LNCaP clone FGC (cell line): ENCODE measurements at regions not wholly inside any gene's neighbourhood (a gene's known extent, or its start where the extent isn't known, plus 50 kb on each side); places are given as distances from the start of the nearest gene placed in this dataset.
"Not testable (repeated sequence)": the region's sequence is repeated elsewhere in the genome, so short reads cannot be mapped to it uniquely, and the experiment has no call there.

Source experiments
- DNase-seq: peaks from one replicate; pipeline ENCODE4 v3.0.0-alpha.2; 2011; ENCODE audit warnings: low read depth
- H3K4me3 ChIP-seq: 2 replicates; pipeline ENCODE4 v1.5.1; 2011; ENCODE audit warnings: mild to moderate bottlenecking, low read depth, low read length, control low read depth
- TF ChIP-seq, protein P1 (sequence below): IDR thresholded peaks from 2 replicates; pipeline ENCODE4 v1.5.1; 2012; ENCODE audit warnings: mild to moderate bottlenecking; ENCODE audit not compliant: control insufficient read depth, insufficient read depth; ENCODE audit errors: extremely low read depth

DNA sequence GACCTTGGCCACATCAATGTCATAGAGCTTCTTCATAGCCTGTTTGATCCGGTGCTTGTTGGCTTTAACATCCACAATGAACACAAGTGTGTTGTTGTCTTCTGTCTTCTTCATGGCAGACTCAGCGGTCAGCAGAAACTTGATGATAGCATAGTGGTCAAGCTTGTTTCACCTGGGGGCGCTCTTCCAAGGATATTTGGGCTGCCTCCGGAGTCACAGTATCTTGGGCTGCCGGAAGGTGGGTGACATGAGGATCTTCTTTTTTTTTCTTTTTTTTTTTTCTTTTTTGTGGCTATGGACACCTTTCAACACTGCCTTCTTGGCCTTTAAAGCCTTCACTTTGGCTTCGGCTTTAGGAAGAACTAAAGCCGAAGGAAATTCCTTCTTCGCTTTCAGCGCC lies 244.6 kb downstream of the GJA1 start:
- H3K4me3 ChIP-seq: no peak overlapping the region
- DNase-seq: no peak
- TF ChIP-seq, protein P1, sequence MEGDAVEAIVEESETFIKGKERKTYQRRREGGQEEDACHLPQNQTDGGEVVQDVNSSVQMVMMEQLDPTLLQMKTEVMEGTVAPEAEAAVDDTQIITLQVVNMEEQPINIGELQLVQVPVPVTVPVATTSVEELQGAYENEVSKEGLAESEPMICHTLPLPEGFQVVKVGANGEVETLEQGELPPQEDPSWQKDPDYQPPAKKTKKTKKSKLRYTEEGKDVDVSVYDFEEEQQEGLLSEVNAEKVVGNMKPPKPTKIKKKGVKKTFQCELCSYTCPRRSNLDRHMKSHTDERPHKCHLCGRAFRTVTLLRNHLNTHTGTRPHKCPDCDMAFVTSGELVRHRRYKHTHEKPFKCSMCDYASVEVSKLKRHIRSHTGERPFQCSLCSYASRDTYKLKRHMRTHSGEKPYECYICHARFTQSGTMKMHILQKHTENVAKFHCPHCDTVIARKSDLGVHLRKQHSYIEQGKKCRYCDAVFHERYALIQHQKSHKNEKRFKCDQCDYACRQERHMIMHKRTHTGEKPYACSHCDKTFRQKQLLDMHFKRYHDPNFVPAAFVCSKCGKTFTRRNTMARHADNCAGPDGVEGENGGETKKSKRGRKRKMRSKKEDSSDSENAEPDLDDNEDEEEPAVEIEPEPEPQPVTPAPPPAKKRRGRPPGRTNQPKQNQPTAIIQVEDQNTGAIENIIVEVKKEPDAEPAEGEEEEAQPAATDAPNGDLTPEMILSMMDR: no peak

DNA sequence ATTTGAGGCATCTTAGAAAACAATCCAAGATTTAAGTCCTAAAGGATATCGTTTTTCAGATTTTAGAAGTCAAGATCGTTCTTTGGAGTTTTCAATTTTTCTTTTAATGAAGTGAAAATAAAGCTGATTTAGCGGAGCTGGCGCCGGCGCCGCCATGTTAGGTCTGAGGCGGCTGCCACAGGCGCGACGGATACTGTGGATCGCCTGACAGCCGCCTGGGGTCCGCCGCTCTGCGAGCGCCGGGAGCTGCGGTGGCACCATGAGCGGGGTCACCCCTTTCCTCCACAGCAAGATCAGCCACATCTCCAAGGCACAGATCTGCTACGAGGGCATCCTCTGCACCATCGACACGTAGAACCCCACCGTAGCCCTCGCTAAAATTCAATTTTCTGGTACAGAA lies 247.2 kb downstream of the GJA1 start:
- no peak for DNase-seq
- TF ChIP-seq, protein P1: no peak
- no peak overlapping the region for H3K4me3 ChIP-seq

DNA sequence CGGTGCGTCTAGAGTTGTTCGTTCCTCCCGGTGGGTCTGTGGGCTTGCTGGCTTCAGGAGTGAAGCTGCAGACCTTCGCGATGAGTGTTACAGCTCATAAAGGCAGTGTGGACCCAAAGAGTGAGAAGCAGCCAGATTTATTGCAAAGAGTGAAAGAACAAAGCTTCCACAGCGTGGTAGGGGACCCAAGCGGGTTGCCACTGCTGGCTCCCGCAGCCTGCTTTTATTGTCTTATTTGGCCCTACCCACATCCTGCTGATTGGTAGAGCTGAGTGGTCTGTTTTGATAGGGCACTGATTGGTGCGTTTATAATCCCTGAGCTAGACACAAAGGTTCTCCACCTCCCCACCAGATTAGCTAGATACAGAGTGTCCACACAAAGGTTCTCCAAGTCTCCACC lies 250.4 kb downstream of the GJA1 start:
- H3K4me3 ChIP-seq: not testable (repeated sequence)

DNA sequence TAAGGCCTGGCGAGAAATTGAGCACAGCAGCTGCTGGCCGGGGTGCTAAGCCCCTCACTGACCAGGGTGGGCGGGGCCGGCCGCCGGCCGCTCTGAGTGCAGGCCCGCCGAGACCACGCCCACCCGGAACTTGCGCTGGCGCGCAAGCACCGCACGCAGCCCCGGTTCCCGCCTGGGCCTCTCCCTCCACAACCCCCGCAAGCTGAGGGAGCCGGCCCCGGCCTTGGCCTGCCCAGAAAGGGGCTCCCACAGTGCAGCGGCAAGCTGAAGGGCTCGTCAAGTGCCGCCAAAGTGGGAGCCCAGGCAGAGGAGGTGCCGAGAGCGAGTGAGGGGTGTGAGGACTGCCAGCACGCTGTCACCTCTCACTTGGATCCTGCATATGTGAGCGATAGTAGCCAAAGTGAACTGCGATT lies 251.2 kb downstream of the GJA1 start:
- no peak for DNase-seq
- TF ChIP-seq, protein P1: no peak
- no peak overlapping the region for H3K4me3 ChIP-seq

More for the DNA sequence above, 250.4 kb downstream of the GJA1 start:
- DNase-seq: not testable (repeated sequence)

DNA sequence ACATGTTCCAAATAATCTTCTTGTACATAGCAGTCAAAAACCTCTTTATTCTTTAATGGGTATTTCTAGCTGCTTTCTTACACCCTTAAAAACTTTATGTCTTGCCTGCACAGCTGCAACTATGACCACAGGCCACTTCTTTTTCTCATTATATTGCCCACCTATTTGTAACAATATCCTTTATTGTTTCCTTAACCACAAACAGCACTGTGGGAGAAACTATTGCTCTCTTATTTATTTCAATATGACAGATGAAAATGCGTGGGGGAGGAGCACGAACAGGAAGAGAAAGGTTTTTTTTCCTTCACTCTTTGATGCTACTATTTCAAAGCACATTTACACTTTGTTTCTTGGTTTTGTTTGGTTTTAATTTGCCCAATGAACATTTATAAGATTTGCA lies 253.5 kb downstream of the GJA1 start:
- TF ChIP-seq, protein P1: no peak
- DNase-seq: no peak
- no peak overlapping the region for H3K4me3 ChIP-seq

DNA sequence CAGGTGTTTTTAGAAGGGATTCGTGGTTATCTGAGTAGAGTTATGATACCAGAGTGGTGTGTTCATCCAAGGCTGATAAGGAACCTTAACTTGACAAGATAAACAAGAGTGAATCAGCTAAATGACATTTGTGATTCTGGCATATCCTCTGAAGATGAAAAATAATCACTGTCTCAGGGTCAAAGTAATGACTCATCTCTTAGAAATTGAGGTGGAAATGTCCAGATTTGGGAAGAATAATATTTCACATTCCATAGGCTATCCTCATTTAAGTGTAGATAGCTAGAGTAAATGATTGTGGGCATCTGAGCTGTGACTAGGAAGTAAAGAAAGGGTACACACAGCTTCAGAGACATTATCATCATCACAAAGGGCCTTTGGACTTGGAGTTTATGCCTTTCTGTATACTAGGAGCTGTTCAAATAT lies 255.7 kb downstream of the GJA1 start:
- TF ChIP-seq, protein P1: no peak
- no peak for DNase-seq
- H3K4me3 ChIP-seq: no peak overlapping the region

DNA sequence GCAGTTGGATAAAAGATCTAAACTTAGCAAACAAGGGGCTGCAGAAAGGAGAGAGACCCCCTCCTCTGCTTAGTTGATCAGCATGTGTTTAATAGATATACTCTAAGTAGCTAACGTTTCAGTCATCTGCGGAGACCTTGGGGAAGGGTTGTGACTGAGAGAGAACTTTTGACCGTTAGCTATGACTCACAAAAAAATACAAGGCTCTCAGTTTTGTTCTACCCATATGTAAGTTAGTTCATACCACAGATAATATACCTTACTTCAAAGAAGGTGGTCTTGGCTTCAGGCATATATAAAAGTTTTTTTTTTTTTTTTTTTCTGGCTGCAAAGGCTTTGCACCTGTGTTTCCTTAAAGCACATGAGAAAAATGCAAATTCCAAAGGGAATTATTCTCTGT lies 258.9 kb downstream of the GJA1 start:
- DNase-seq: no peak
- no peak overlapping the region for H3K4me3 ChIP-seq
- TF ChIP-seq, protein P1: no peak
